Endothelial cell of umbilical vein (primary cell): ENCODE measurements at regions not wholly inside any gene's neighbourhood (a gene's known extent, or its start where the extent isn't known, plus 50 kb on each side); places are given as distances from the start of the nearest gene placed in this dataset.

Source experiments
- CTCF ChIP-seq, 2 donors: IDR thresholded peaks; 1 replicate in 1 of 2; 2 replicates in 1 of 2; pipeline ENCODE4 v1.5.1; 2011; ENCODE audit warnings: low read length in 2 of 2, mild to moderate bottlenecking in 2 of 2, moderate library complexity in 2 of 2, control low read depth in 1 of 2, inconsistent platforms in 1 of 2, low read depth in 1 of 2; ENCODE audit not compliant: insufficient read depth in 1 of 2; ENCODE audit errors: extremely low read depth in 1 of 2
- EZH2 ChIP-seq: IDR thresholded peaks from 2 replicates; pipeline ENCODE4 v1.6.1; 2012; ENCODE audit warnings: borderline replicate concordance, low read depth, mild to moderate bottlenecking, moderate library complexity, low read length, inconsistent platforms; ENCODE audit not compliant: severe bottlenecking
- GATA2 ChIP-seq: IDR thresholded peaks from 2 replicates; pipeline ENCODE4 v1.7.0; 2011; ENCODE audit warnings: low read depth, mild to moderate bottlenecking, moderate library complexity, mixed read lengths, low read length; ENCODE audit not compliant: insufficient read length, insufficient read depth
- JUN ChIP-seq: IDR thresholded peaks from 2 replicates; pipeline ENCODE4 v1.6.1; 2011; ENCODE audit warnings: borderline replicate concordance, low read depth; ENCODE audit not compliant: insufficient read length, insufficient read depth
- MAX ChIP-seq: IDR thresholded peaks from 2 replicates; pipeline ENCODE4 v1.6.1; 2011; ENCODE audit not compliant: insufficient read depth, insufficient read length
- POLR2A ChIP-seq: IDR thresholded peaks from 2 replicates; pipeline ENCODE4 v1.6.1; 2012; ENCODE audit warnings: low read depth, mild to moderate bottlenecking, control low read depth, low read length
- POLR2AphosphoS5 ChIP-seq: IDR thresholded peaks from 2 replicates; pipeline ENCODE4 v1.6.1; 2012; ENCODE audit warnings: low read depth, mild to moderate bottlenecking, control low read depth, low read length, moderate library complexity; ENCODE audit not compliant: insufficient read depth

- TF ChIP-seq CTCF (IDR thresholded peaks at IDR 0.05; ENCODE audit: extremely low read depth in 1 of 2, insufficient read depth in 1 of 2, low read depth in 1 of 2, low read length in 2 of 2) (no peak), POLR2A (no peak), EZH2 (no peak), POLR2AphosphoS5 (no peak), MAX (no peak), GATA2 (no peak), JUN (no peak)
These were observed 158.9 kb upstream of the TMEM106B start for GRCh38 chr7:12052211-12052610.
